AG04449 (cell line): ENCODE measurements at regions not wholly inside any gene's neighbourhood (a gene's known extent, or its start where the extent isn't known, plus 50 kb on each side); places are given as distances from the start of the nearest gene placed in this dataset.
A peak's percentile ranks its signal among the peaks of the same experiment; 100 is the strongest.

Source experiments
- CTCF ChIA-PET: fragments of 350-600 bp; formaldehyde crosslinking; extraction: SDS; loops from one replicate; lab custom pipeline; 2021; ENCODE audit warnings: antibody characterized with exemption; lab: Yijun Ruan, JAX
- POLR2A ChIA-PET: fragments of 400-600, 350-600 bp; formaldehyde crosslinking; extraction: SDS; loops from one replicate; lab custom pipeline; 2020; ENCODE audit warnings: antibody characterized with exemption, inconsistent platforms; lab: Yijun Ruan, JAX
- DNase-seq: peaks from one replicate; pipeline ENCODE4 v3.0.0-alpha.2; 2010; ENCODE audit warnings: low read depth, low spot score
- H3K4me3 ChIP-seq: 2 replicates; pipeline ENCODE4 v1.5.1; 2011; ENCODE audit warnings: low read depth, mild to moderate bottlenecking, control low read depth, low read length
- CTCF ChIP-seq: IDR thresholded peaks from one replicate; pipeline ENCODE4 v1.5.1; 2011; ENCODE audit warnings: mild to moderate bottlenecking, moderate library complexity, low read length, control low read depth, inconsistent platforms; ENCODE audit not compliant: insufficient read depth; ENCODE audit errors: missing control alignments

- no peak for DNase-seq
- ChIA-PET POLR2A (interaction anchor here (2.2 kb wide), 1 partner anchor 17 kb away, joined by 7 read pairs; no protein-coding TSS in a partner anchor), CTCF (interaction anchor here (1.0 to 3.4 kb wide), 6 partner anchors 15 to 119 kb away, joined by 3 to 13 read pairs (median 6); no protein-coding TSS in a partner anchor)
- peak overlapping the region; percentile 63 for H3K4me3 ChIP-seq
- TF ChIP-seq CTCF = peak; percentile 15
Observed at GRCh38 chr6:166008441-166009369, 158.9 kb downstream of the TBXT start.

GRCh38 chr6:166007349-166008263, 160.0 kb downstream of the TBXT start:
- DNase-seq = no peak
- CTCF ChIA-PET = interaction anchor here (0.9 to 3.4 kb wide), 10 partner anchors 13 to 123 kb away, joined by 3 to 13 read pairs (median 4); no protein-coding TSS in a partner anchor
- POLR2A ChIA-PET = interaction anchor here (1.0 to 1.7 kb wide), 2 partner anchors 17 to 39 kb away, joined by 3 to 4 read pairs; no protein-coding TSS in a partner anchor

GRCh38 chr6:166006900-166007301, 160.8 kb downstream of the TBXT start:
- TF ChIP-seq CTCF = no peak
- peak overlapping the region; percentile 49 for H3K4me3 ChIP-seq
- no peak for DNase-seq
- ChIA-PET CTCF (interaction anchor here (0.9 to 3.4 kb wide), 9 partner anchors 15 to 122 kb away, joined by 3 to 13 read pairs (median 5); no protein-coding TSS in a partner anchor), POLR2A (interaction anchor here (0.7 to 1.7 kb wide), 4 partner anchors 18 to 51 kb away, joined by 3 to 4 read pairs (median 4); no protein-coding TSS in a partner anchor)

More at GRCh38 chr6:166007349-166008263, 160.0 kb downstream of the TBXT start:
- TF ChIP-seq CTCF = peak; percentile 5
- no peak overlapping the region for H3K4me3 ChIP-seq

- DNase-seq = peak; percentile 84
- CTCF ChIA-PET = interaction anchor here (0.9 to 3.4 kb wide), 8 partner anchors 15 to 121 kb away, joined by 3 to 13 read pairs (median 6); no protein-coding TSS in a partner anchor
- POLR2A ChIA-PET = interaction anchor here (0.7 to 1.7 kb wide), 5 partner anchors 19 to 52 kb away, joined by 3 to 4 read pairs (median 3); no protein-coding TSS in a partner anchor
- peak overlapping the region; percentile 49 for H3K4me3 ChIP-seq
- no peak for TF ChIP-seq CTCF
Observed at GRCh38 chr6:166005944-166006899, 161.4 kb downstream of the TBXT start.

- TF ChIP-seq CTCF = no peak
- no peak for DNase-seq
- ChIA-PET CTCF (interaction anchor here (1.7 to 1.8 kb wide), 2 partner anchors 92 to 121 kb away, joined by 8 to 9 read pairs; no protein-coding TSS in a partner anchor), POLR2A (interaction anchor here (0.9 to 1.2 kb wide), 2 partner anchors 18 to 31 kb away, joined by 3 to 4 read pairs; no protein-coding TSS in a partner anchor)
- peak overlapping the region; percentile 34 for H3K4me3 ChIP-seq
Observed at GRCh38 chr6:166005401-166005943, 162.2 kb downstream of the TBXT start.
